ENCODE measurements at regions not wholly inside any gene's neighbourhood (a gene's known extent, or its start where the extent isn't known, plus 50 kb on each side); places are given as distances from the start of the nearest gene placed in this dataset.

GRCh38 chr4:125772680-125773079 is 457.9 kb downstream of the FAT4 start:
- intact Hi-C loops (cut with DNase I; ENCODE audit: low total_unique reads) = no loop called here
- H3K36me3 ChIP-seq = no peaks in the 10 kb centered on the region

GRCh38 chr4:125773502-125773901 is 458.7 kb downstream of the FAT4 start:
- no peak for TF ChIP-seq POLR2A (IDR thresholded peaks at IDR 0.05)
- no peak for TF ChIP-seq CTCF (IDR thresholded peaks at IDR 0.05 in 4 of 5, conservative IDR thresholded peaks at IDR 0.05 in 1 of 5)
- H3K9me3 ChIP-seq = no peaks in the 10 kb centered on the region
- ATAC-seq = no peak
- no peak overlapping the region for H3K4me3 ChIP-seq
- DNase-seq = no peak
- no peaks in the 10 kb centered on the region for H3K36me3 ChIP-seq
- H3K27ac ChIP-seq = no peak overlapping the region
- intact Hi-C loops (cut with DNase I; ENCODE audit: low total_unique reads) (no loop called here), in situ Hi-C loops (cut with MboI; ENCODE audit: low sequenced_read_pairs in 4 of 4) (no loop called here)
- H3K4me1 ChIP-seq = no peaks in the 10 kb centered on the region
- no peaks in the 10 kb centered on the region for H3K27me3 ChIP-seq

More at GRCh38 chr4:125772680-125773079, 457.9 kb downstream of the FAT4 start:
- H3K27ac ChIP-seq = no peak overlapping the region
- no peaks in the 10 kb centered on the region for H3K9me3 ChIP-seq
- no peaks in the 10 kb centered on the region for H3K27me3 ChIP-seq
- DNase-seq (no peak), ATAC-seq (no peak)
- in situ Hi-C loops (cut with MboI; ENCODE audit: low sequenced_read_pairs in 4 of 4) = no loop called here
- no peaks in the 10 kb centered on the region for H3K4me1 ChIP-seq
- TF ChIP-seq CTCF (IDR thresholded peaks at IDR 0.05 in 4 of 5, conservative IDR thresholded peaks at IDR 0.05 in 1 of 5) = no peak
- TF ChIP-seq POLR2A (IDR thresholded peaks at IDR 0.05) = no peak
- no peak overlapping the region for H3K4me3 ChIP-seq

GRCh38 chr4:125773931-125774330 is 459.2 kb downstream of the FAT4 start:
- Histone ChIP-seq H3K27ac (no peak overlapping the region), H3K9me3 (no peaks in the 10 kb centered on the region), H3K4me1 (no peaks in the 10 kb centered on the region), H3K4me3 (no peak overlapping the region), H3K27me3 (no peaks in the 10 kb centered on the region), H3K36me3 (no peaks in the 10 kb centered on the region)
- ATAC-seq = no peak
- in situ Hi-C loops (cut with MboI; ENCODE audit: low sequenced_read_pairs in 4 of 4) (no loop called here), intact Hi-C loops (cut with DNase I; ENCODE audit: low total_unique reads) (no loop called here)
- DNase-seq = no peak
- TF ChIP-seq POLR2A (IDR thresholded peaks at IDR 0.05) (no peak), CTCF (IDR thresholded peaks at IDR 0.05 in 4 of 5, conservative IDR thresholded peaks at IDR 0.05 in 1 of 5) (no peak)

GRCh38 chr4:125776146-125776545 is 461.4 kb downstream of the FAT4 start:
- no peaks in the 10 kb centered on the region for H3K9me3 ChIP-seq
- TF ChIP-seq POLR2A (IDR thresholded peaks at IDR 0.05) (no peak), CTCF (IDR thresholded peaks at IDR 0.05 in 4 of 5, conservative IDR thresholded peaks at IDR 0.05 in 1 of 5) (no peak)
- H3K27me3 ChIP-seq = no peaks in the 10 kb centered on the region
- intact Hi-C loops (cut with DNase I; ENCODE audit: low total_unique reads) = no loop called here
- no peaks in the 10 kb centered on the region for H3K4me1 ChIP-seq
- no peak overlapping the region for H3K27ac ChIP-seq
- ATAC-seq (no peak), DNase-seq (no peak)
- H3K4me3 ChIP-seq = no peak overlapping the region
- in situ Hi-C loops (cut with MboI; ENCODE audit: low sequenced_read_pairs in 4 of 4) = no loop called here
- H3K36me3 ChIP-seq = no peaks in the 10 kb centered on the region

GRCh38 chr4:125780164-125780563 is 465.4 kb downstream of the FAT4 start:
- ATAC-seq = no peak
- Histone ChIP-seq H3K4me3 (no peak overlapping the region), H3K9me3 (no peaks in the 10 kb centered on the region), H3K4me1 (no peaks in the 10 kb centered on the region), H3K27me3 (no peaks in the 10 kb centered on the region), H3K27ac (no peak overlapping the region), H3K36me3 (no peaks in the 10 kb centered on the region)
- TF ChIP-seq POLR2A (IDR thresholded peaks at IDR 0.05) = no peak
- DNase-seq = no peak
- intact Hi-C loops (cut with DNase I; ENCODE audit: low total_unique reads) (no loop called here), in situ Hi-C loops (cut with MboI; ENCODE audit: low sequenced_read_pairs in 4 of 4) (no loop called here)
